Endothelial cell of umbilical vein (primary cell): ENCODE measurements at regions not wholly inside any gene's neighbourhood (a gene's known extent, or its start where the extent isn't known, plus 50 kb on each side); places are given as distances from the start of the nearest gene placed in this dataset.

Experiments used
- BruUV-seq: library from RNA; stranded (reverse); fragments of 400-500 nt; replicated peaks from 2 replicates; lab custom pipeline; 2021; lab: Mats Ljungman, UMichigan
- CTCF ChIA-PET: fragments of 300-600, 350-600 bp; sonication (Branson Sonifier 250); formaldehyde crosslinking; loops from one replicate; lab custom pipeline; 2021; ENCODE audit warnings: antibody characterized with exemption, inconsistent platforms; lab: Charles Lee
- POLR2A ChIA-PET: fragments of 300-600, 350-600 bp; sonication (Branson Sonifier 250); formaldehyde crosslinking; loops from one replicate; lab custom pipeline; 2021; ENCODE audit warnings: antibody characterized with exemption, inconsistent platforms; lab: Charles Lee
- DNase-seq: peaks from one replicate; pipeline ENCODE4 v3.0.0-alpha.2; 2011; ENCODE audit warnings: low read depth, low spot score
- FAIRE-seq: peaks from 2 replicates; lab custom pipeline; 2011; peaks lifted over from hg19 to GRCh38; lab: Jason Lieb, UNC
- H2AFZ ChIP-seq: 2 replicates; pipeline ENCODE4 v1.6.0; 2012; ENCODE audit warnings: low read depth, low read length, control low read depth, inconsistent platforms
- H3K27ac ChIP-seq: 2 replicates; pipeline ENCODE4 v1.5.1; 2011; ENCODE audit warnings: low read depth, mild to moderate bottlenecking, control low read depth, low read length, moderate library complexity; ENCODE audit not compliant: insufficient read depth
- H3K27me3 ChIP-seq, 2 experiments: 2 replicates each; pipeline versions ENCODE4 v1.6.0 to v1.6.1; 2011; ENCODE audit warnings: low read length in 2 of 2, mixed read lengths in 1 of 2; ENCODE audit not compliant: control insufficient read depth in 2 of 2, insufficient read depth in 2 of 2
- H3K36me3 ChIP-seq, 2 experiments: 2 replicates in 1 of 2; 3 replicates in 1 of 2; pipeline ENCODE4 v1.5.1; 2011; ENCODE audit warnings: low read length in 2 of 2, mild to moderate bottlenecking in 1 of 2, moderate library complexity in 1 of 2; ENCODE audit not compliant: control insufficient read depth in 2 of 2, insufficient read depth in 2 of 2; ENCODE audit errors: extremely low read depth in 1 of 2
- H3K4me1 ChIP-seq: 3 replicates; pipeline ENCODE4 v1.5.1; 2011; ENCODE audit warnings: mild to moderate bottlenecking, low read length; ENCODE audit not compliant: control insufficient read depth, insufficient read depth; ENCODE audit errors: extremely low read depth
- H3K4me2 ChIP-seq: 2 replicates; pipeline ENCODE4 v1.6.1; 2011; ENCODE audit warnings: low read length, control low read depth, mixed read lengths; ENCODE audit not compliant: insufficient read depth
- H3K4me3 ChIP-seq, 3 experiments: fragments of 200-600 bp in 1 of 3; sonication (generic), shearing (Covaris generic) in 1 of 3; replicated peaks in 1 of 3; 2 replicates each; pipeline ENCODE4 v1.5.1; 2011 to 2016; ENCODE audit warnings: control low read depth in 3 of 3, low read length in 3 of 3, mild to moderate bottlenecking in 2 of 3, inconsistent platforms in 1 of 3, low read depth in 1 of 3, moderate library complexity in 1 of 3; ENCODE audit not compliant: insufficient read depth in 1 of 3
- H3K79me2 ChIP-seq: 2 replicates; pipeline ENCODE4 v1.6.0; 2012; ENCODE audit warnings: low read length, inconsistent platforms; ENCODE audit not compliant: control insufficient read depth, insufficient read depth
- H3K9ac ChIP-seq: replicated peaks from 2 replicates; pipeline ENCODE3; 2011; ENCODE audit warnings: low read length, control low read depth; ENCODE audit not compliant: insufficient read depth; ENCODE audit errors: extremely low read depth
- H3K9me1 ChIP-seq: replicated peaks from 3 replicates; pipeline ENCODE4 v1.6.0; 2011; ENCODE audit warnings: mild to moderate bottlenecking, low read length; ENCODE audit not compliant: control insufficient read depth, insufficient read depth; ENCODE audit errors: extremely low read depth
- H3K9me3 ChIP-seq: replicated peaks from 2 replicates; pipeline ENCODE4 v1.5.1; 2012; ENCODE audit warnings: low read length, inconsistent platforms; ENCODE audit not compliant: control insufficient read depth, insufficient read depth
- H4K20me1 ChIP-seq: replicated peaks from 2 replicates; pipeline ENCODE3; 2011; ENCODE audit warnings: mild to moderate bottlenecking, low read length; ENCODE audit not compliant: control insufficient read depth, insufficient read depth; ENCODE audit errors: extremely low read depth
- EZH2 ChIP-seq: IDR thresholded peaks from 2 replicates; pipeline ENCODE4 v1.6.1; 2012; ENCODE audit warnings: borderline replicate concordance, low read depth, mild to moderate bottlenecking, moderate library complexity, low read length, inconsistent platforms; ENCODE audit not compliant: severe bottlenecking
- FOS ChIP-seq: IDR thresholded peaks from 2 replicates; pipeline ENCODE4 v1.6.1; 2011; ENCODE audit warnings: mild to moderate bottlenecking, low read length, moderate library complexity, borderline replicate concordance; ENCODE audit not compliant: insufficient read depth
- GATA2 ChIP-seq: IDR thresholded peaks from 2 replicates; pipeline ENCODE4 v1.7.0; 2011; ENCODE audit warnings: low read depth, mild to moderate bottlenecking, moderate library complexity, mixed read lengths, low read length; ENCODE audit not compliant: insufficient read length, insufficient read depth
- JUN ChIP-seq: IDR thresholded peaks from 2 replicates; pipeline ENCODE4 v1.6.1; 2011; ENCODE audit warnings: borderline replicate concordance, low read depth; ENCODE audit not compliant: insufficient read length, insufficient read depth
- MYC ChIP-seq: IDR thresholded peaks from one replicate; pipeline ENCODE4 v1.6.1; 2011; ENCODE audit warnings: mild to moderate bottlenecking, low read depth, low read length
- POLR2A ChIP-seq: IDR thresholded peaks from 2 replicates; pipeline ENCODE4 v1.6.1; 2012; ENCODE audit warnings: low read depth, mild to moderate bottlenecking, control low read depth, low read length
- POLR2AphosphoS5 ChIP-seq: IDR thresholded peaks from 2 replicates; pipeline ENCODE4 v1.6.1; 2012; ENCODE audit warnings: low read depth, mild to moderate bottlenecking, control low read depth, low read length, moderate library complexity; ENCODE audit not compliant: insufficient read depth
- dilution Hi-C: fragments of 300-500 bp; cut with MboI; formaldehyde crosslinking; loops from one replicate; pipeline ENCODE4 v1.15.0; 2019; ENCODE audit warnings: low sequenced_read_pairs; ENCODE audit not compliant: extremely low pct_ligation_motif_present
- intact Hi-C: fragments of 100-400 bp; cut with micrococcal nuclease; formaldehyde crosslinking; loops from one replicate; pipeline ENCODE4 v1.10.0; 2022
- TF ChIP-seq, protein P1 (sequence below): IDR thresholded peaks from 2 replicates; pipeline ENCODE4 v1.6.1; 2011; ENCODE audit not compliant: insufficient read depth, insufficient read length
- TF ChIP-seq, protein P2 (sequence below), 2 donors: IDR thresholded peaks; 1 replicate in 1 of 2; 2 replicates in 1 of 2; pipeline ENCODE4 v1.5.1; 2011; ENCODE audit warnings: low read length in 2 of 2, mild to moderate bottlenecking in 2 of 2, moderate library complexity in 2 of 2, control low read depth in 1 of 2, inconsistent platforms in 1 of 2, low read depth in 1 of 2; ENCODE audit not compliant: insufficient read depth in 1 of 2; ENCODE audit errors: extremely low read depth in 1 of 2

DNA sequence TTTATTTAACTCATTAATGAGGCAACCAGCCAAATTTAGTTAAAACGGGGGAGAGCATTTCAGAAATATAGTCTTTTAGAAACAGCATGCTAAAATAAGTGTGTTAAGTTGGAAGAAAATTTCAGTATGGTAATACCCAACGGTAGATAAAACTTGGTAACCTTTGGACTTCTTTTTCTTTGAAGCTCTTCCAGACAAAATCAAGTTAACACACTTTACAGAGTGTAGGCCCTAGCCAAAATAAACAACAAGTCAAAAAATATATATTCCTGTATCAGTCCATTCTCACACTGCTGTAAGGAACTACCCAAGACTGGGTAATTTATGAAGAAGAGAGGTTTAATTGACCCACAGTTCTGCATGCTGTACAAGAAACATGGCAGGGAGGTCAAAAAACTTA, 279.6 kb downstream of the HIVEP2 start:
- FAIRE-seq (no peak), DNase-seq (no peak)
- POLR2A ChIA-PET: no interaction called here
- Histone ChIP-seq H3K27me3 (peaks cover under 1 to 7% of the 10 kb centered on the region in 2 experiments), H4K20me1 (no peaks in the 10 kb centered on the region), H3K36me3 (no peaks in the 10 kb centered on the region), H3K4me3 (no peak overlapping the region), H3K9ac (no peak overlapping the region), H3K4me1 (no peaks in the 10 kb centered on the region), H2AFZ (no peak overlapping the region), H3K9me3 (no peaks in the 10 kb centered on the region), H3K27ac (no peak overlapping the region), H3K9me1 (no peaks in the 10 kb centered on the region), H3K4me2 (no peak overlapping the region), H3K79me2 (no peaks in the 10 kb centered on the region)
- dilution Hi-C loops (no loop called here), intact Hi-C loops (no loop called here)
- no TSS peak for BruUV-seq
- CTCF ChIA-PET: no interaction called here
- TF ChIP-seq POLR2AphosphoS5 (no peak), JUN (no peak)

DNA sequence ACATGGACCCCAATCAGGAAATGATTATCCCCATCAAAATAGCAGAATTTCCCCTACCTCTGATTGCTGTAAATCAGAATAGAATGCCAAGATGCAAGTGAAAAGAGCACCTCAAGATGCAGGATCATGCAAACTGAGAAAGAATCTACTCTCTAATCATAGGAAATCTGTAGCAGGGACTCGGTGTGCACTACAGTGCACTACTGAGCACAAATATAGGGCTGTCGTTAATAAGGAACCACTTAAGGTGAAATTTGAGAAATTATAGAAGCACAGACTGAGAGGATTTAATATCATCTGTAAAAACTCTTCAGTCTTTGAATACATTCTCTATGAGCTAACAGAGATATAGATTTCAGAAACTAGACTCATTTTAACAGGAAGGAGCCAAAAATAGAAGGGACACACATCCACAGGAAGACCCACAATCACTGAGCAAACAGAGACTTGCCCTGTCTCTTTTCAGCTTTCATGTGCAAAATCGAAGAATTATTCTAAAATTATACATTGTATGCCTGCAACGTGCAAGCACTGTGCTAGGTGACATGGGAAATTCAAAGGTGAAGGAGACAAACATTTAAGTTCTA, 278.3 kb downstream of the HIVEP2 start:
- Histone ChIP-seq H3K79me2 (no peaks in the 10 kb centered on the region), H3K9me1 (no peaks in the 10 kb centered on the region), H3K36me3 (no peaks in the 10 kb centered on the region), H4K20me1 (no peaks in the 10 kb centered on the region), H3K9me3 (no peaks in the 10 kb centered on the region), H3K4me2 (no peak overlapping the region), H3K4me1 (no peaks in the 10 kb centered on the region), H3K9ac (no peak overlapping the region), H3K27me3 (peaks cover 0 to 7% of the 10 kb centered on the region in 2 experiments), H3K27ac (no peak overlapping the region), H2AFZ (no peak overlapping the region), H3K4me3 (no peak overlapping the region)
- ChIA-PET POLR2A (no interaction called here), CTCF (no interaction called here)
- intact Hi-C loops (no loop called here), dilution Hi-C loops (no loop called here)
- TF ChIP-seq, protein P1, sequence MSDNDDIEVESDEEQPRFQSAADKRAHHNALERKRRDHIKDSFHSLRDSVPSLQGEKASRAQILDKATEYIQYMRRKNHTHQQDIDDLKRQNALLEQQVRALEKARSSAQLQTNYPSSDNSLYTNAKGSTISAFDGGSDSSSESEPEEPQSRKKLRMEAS: no peak
- TF ChIP-seq EZH2 (no peak), GATA2 (no peak), FOS (no peak), POLR2AphosphoS5 (no peak), POLR2A (no peak), JUN (no peak), MYC (no peak)
- TF ChIP-seq, protein P2, sequence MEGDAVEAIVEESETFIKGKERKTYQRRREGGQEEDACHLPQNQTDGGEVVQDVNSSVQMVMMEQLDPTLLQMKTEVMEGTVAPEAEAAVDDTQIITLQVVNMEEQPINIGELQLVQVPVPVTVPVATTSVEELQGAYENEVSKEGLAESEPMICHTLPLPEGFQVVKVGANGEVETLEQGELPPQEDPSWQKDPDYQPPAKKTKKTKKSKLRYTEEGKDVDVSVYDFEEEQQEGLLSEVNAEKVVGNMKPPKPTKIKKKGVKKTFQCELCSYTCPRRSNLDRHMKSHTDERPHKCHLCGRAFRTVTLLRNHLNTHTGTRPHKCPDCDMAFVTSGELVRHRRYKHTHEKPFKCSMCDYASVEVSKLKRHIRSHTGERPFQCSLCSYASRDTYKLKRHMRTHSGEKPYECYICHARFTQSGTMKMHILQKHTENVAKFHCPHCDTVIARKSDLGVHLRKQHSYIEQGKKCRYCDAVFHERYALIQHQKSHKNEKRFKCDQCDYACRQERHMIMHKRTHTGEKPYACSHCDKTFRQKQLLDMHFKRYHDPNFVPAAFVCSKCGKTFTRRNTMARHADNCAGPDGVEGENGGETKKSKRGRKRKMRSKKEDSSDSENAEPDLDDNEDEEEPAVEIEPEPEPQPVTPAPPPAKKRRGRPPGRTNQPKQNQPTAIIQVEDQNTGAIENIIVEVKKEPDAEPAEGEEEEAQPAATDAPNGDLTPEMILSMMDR (IDR thresholded peaks at IDR 0.05; ENCODE audit: extremely low read depth in 1 of 2, insufficient read depth in 1 of 2, low read depth in 1 of 2, low read length in 2 of 2): no peak
- DNase-seq (no peak), FAIRE-seq (no peak)
- BruUV-seq: no TSS peak
